Epidermal melanocyte (primary cell): ENCODE measurements at regions not wholly inside any gene's neighbourhood (a gene's known extent, or its start where the extent isn't known, plus 50 kb on each side); places are given as distances from the start of the nearest gene placed in this dataset.

ENCODE experiments used
- DNase-seq: peaks from one replicate; pipeline ENCODE4 v3.0.0; 2011; ENCODE audit warnings: low spot score; ENCODE audit not compliant: insufficient read length

DNA sequence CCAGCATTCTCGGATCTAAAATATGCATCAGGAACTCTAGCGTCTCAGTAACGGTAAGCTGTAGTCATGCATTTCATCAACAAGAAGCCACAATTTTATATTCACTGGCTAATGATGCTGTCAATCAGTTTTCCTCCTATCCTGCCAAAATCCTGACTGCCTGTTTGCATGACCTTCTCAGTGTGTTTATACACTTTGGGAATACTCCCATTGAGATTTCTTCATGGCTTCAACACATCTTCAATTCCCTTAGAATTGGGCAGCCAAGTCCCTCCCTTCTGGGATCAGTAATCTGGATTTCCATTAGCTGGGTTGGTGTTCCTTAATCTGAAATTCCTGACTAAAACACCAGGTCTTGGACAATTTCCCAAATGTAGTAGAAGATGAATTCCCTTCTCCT, 348.9 kb upstream of the DYNLRB2 start:
- no peak for DNase-seq

DNA sequence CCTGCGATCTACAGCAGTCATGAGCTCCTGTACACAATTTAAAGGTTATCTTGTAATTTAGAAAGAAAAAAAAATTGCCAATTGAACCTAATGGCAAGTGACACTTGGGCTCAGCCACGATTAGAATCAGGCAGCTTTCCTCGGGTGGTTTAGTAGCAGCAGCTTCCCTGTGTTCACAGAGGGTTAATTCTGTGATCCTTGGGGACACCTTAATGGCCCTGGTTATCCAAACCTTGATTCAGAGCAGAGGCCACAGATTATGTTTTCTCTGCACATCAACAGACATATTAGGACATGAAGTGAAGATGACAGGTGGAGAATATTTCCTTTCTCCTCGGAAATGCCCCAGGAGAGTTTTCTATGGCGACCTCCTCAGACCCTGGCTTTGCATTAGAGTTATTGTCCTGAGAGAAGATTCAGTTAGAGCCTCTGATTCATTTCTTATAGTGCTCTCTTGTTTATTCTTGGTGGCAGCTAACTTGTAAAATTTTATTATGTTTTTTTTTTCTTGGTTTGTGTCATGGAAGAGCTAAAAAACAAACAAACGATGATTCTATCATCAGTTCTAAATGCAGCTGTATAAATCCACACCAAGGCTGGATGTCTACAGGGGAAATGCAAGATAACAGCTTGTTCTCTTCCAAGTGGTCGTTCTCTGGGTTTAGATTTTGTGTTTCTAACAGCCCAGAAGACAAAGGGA, 351.2 kb upstream of the DYNLRB2 start:
- no peak for DNase-seq

DNA sequence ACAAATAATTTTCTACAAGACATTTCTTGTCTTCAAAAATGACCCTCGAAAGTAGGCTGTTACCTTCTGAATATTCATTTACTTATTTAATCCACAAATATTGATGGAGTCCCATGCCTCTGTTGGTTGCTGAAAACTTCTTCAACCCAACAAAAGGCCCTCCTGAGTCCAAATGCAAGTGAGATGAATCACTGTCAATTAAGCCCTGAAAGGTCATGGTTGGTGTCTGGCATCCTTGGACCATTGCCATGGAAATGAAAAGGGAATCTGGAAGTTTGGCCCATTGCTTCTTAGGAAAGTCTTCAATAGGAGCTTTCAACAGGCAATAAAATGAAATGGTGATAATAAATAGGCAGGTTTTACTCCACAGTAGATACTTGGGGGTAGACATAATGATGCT, 364.7 kb upstream of the DYNLRB2 start:
- no peak for DNase-seq

DNA sequence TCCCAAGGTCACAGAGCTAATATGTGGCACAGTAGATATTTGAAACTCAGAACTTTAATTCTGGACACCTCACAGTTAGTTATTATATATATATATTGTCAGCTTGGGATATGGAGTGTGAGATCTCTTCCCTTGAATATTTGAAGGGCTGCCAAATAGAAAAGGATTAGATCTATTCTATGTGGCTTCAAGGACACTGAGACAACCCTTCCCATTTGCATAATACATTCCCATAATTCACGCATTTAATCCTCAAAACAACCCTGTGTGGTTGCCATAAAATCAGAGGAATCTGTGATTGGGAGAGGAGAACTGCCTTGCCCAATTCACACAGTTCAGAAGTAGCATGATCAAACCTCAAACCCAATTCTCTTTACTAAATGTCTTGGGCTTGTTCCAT, 365.8 kb upstream of the DYNLRB2 start:
- DNase-seq: no peak

DNA sequence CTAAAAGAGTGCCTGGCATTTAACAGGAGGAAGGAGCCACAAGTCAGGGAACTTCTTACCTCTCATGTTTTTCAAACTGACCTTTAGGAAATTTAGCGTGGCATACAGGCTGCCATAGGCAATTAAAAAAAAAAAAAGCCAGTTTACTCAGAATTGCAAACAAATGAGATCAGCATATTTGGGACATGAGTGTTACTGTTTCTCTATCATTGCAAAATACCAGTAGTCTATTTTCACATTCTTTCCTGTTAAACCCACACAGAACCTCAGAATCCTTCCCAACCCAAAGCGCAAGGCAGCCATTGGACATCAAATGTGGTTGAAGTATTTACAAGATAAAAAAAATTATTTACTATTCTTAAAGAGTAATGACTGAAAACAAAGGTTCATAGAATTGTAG, 366.4 kb upstream of the DYNLRB2 start:
- no peak for DNase-seq

DNA sequence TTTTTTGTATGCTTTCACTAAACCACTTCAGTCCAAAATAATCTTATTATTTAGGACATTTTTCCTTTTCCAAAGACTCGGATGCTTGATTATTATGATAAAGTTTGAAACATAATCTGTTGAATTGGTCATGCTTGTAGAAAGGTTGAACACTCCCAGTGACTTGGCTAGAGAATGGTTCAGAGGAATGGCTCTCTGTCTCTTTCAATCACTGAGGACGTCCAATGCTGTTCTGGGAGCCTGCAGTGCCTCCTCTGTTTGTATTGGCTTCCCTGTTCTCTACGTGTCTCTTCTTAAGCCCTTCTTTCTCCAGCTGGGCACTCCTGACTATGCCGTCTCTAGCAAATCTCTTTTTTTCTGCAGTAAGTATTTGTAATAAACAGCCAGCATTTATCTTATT, 369.0 kb upstream of the DYNLRB2 start:
- no peak for DNase-seq

DNA sequence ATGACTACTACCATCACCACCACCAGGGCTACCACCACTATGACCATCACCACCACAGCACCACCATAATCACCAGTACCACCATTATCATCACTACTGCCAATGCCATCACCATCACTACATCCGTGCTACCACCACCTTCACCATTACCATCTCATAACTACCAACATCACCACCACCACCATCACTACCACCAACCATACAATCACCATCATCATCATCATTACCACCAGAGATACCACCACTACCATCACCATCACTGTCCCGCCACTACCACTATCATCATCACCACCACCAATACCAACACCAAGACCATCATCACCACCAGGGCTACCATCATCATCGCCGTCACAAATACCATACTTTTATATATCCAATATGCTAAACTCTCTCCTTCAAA, 369.6 kb upstream of the DYNLRB2 start:
- no peak for DNase-seq

DNA sequence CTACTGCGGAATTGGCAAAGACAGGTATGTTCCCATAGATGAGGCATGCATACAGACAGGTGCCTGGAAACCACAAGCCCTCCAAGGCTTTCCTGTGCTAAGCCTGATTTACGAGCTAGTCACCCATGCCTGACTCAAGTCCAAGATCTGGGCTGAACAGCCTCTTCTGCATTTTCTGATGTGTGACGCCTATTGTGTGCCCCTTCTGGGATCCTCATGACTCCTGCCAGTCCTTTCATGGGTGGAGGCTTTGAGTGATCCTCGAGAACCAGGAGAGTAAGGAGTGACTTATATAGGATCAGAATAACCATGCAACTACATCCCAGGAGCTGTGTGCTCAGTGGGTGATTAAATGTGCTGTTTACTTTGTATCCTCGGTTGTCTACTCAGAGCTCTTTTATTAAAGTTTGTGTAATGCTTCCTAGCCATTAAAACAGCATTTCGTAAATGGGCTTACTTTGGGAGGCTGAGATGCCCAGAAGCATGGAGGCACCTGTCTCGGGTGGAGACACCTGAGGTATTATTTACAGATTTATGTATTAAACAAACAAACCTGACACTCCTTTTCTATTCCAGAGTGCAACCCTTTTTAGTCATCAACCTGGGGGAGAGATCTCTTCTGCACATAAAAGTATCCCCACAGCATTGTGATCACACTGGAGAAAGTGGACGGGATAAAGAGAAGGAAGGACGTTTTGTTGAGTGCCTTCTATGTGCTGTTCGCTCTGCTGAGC, 373.0 kb upstream of the DYNLRB2 start:
- no peak for DNase-seq

DNA sequence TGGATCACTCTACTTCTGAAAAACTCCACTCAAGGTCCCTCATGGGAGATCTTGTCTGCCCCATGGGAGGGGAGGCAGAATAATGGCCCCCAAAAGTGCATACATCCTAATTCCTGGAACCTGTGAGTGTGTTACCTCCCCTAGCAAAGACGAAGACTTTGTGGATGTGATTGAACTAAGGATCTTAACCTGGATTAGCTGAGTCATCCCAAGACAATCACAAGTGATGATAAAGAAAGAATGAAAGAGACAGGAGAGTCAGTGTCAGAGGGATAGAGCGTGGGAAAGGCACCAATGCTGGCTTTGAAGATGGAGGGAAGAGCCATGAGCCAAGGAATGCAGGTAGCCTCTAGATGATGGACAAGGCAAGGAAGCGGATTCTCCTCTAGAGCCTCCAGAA, 374.7 kb upstream of the DYNLRB2 start:
- no peak for DNase-seq

DNA sequence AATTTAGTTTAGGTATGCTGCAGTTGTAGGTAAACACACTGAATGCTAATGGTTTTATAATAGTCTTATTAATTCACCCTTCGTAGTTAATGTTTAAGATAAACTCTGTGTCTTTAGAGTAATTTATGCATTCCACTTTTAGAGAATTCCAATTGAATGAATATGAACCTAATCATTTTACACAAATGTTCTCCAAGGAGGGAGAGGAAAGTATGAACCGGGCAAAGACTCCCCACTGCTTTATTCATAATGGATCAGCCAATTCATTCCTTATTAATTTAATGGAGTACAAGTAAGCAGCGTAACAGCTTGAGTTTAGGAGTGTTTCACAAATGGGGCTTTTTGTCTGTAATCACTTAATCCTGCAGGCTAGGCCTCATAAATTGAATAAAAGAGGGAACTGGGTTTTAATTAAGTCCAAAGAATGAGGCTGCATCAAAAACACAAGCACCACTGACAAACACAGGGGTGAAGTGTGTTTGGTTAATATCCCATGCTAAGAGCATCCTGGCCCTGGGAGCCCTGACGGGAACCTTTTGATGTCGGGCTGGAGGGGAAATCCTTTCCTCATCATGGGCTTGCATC, 375.7 kb upstream of the DYNLRB2 start:
- DNase-seq: no peak

DNA sequence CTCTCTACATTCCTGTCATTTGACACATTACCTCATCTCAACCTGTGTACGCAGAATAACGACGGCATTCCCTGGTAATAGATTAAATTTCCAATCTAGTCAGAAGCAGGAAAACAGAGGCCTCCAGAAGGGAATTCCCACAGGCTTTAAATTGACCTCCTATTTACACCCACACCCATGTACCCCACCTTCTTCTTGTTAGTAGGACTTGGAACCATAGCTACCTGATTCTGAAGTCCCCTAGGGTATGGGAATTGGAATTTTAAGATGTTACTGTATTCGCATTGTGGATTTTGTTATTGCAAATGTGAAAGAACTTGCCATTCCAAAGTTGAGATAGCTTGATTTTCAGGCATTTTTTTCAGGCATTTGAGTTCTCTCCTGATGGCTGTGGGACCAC, 377.5 kb upstream of the DYNLRB2 start:
- DNase-seq: no peak

DNA sequence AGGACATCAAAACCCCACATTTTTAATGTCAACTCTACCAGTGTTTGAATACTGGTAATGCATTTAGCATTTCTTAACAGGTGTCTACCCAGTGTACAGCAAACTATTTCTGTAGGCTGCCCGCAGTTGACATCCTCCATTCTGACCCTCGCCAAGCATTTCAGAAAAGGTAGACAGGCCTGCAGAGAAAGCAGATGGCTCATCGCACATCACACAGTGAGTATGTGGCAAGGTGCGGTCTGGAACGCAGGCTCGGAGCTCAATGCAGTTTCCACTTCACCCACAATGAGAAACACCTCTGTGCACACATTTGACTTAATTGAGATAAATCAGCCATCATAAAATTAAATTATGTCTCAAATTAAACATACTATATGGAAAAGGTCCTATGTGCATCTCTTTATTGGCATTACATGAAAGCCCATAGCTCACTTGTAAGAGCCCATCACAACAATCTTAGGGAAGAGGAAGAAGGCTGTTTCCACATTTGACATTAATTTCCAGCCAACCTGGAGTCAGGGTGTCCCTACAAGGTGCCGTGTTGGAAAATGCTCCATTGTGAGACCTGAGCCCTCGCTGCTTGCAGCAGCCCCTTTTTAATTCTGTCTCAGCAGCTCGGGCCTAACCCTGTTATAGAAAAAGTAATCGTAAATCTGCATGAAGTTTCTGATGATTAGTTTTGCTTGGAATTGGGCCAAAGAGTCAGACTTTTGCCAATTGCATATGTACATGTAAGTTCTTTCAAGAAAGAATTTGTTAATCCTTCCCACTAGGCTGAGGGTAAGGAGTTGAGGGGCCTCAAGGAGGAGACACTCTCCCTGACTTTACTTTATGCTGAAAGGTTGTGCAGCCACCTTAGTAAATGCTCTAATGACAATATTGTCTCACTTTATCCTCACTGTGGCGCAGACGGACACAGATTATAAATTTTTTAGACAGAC, 378.7 kb upstream of the DYNLRB2 start:
- no peak for DNase-seq

DNA sequence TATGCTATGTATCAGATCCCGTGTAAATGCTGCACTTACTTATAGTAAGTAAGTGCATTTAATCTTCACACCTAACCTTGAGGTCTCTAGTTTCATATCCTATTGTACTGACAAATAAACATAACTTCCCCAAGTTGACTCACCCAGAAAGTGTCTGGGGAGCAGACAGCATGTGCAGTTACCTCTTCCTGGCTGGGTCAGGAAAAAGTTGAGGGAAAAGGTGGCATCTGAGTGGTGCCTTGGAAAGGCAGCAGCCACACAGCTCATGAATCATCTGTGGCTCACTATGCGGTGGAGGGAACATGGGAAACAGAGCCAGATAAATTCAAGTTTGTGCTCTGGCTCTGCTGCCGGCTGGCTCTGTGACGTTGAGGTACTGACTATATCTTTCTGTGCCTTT, 382.0 kb upstream of the DYNLRB2 start:
- no peak for DNase-seq

DNA sequence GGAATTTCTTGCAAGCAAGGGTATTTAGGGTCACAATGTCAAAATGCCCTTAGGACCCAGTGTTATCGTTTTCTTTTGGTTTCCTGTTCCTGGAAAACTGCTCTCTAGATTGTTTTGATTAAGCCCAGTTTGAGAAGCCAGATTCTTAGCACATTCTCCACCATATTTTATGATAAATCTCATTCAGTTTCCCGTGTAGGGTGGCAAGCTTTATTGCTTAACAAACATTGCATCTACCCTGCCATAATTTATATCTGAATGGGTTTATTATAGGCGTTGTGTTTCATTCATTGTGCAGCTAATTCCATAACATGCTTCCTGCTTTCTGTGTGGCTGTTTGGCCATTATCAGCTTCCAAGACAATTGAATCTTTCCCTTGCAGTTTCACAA, 389.1 kb upstream of the DYNLRB2 start:
- DNase-seq: no peak

DNA sequence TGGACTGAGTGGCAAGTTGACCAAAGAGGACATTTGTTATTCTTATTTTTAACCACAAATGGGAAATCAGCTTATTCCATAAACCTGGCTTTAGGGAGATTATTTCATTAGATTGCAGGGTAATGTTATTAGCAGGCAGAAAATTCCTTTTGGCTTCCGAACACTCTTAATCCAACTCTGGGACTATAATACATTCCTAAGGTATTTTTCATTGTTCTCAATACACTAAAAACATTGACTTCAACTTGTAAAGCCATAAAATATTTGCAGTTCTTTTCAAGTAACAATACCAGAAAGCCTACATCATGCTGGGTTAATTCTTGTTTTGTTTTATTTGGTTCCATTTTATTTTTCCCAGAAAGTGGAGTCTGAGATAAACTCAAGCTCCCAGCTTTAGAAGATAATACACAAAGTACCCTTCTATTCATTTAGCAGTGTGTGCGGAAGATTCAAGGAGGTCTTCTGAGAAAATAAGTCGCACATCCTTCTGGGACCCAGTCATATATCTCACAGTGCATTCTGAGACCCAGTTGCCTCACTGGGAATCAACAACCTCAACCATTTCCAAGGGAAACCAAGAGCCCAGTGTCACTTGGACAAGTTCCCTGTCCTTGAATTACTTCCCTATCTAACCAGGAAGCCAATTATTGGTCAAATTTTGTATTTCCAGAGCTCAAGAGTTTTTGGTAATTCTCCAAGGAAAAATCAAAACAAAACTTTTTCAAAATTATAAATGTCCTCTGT, 389.6 kb upstream of the DYNLRB2 start:
- no peak for DNase-seq

DNA sequence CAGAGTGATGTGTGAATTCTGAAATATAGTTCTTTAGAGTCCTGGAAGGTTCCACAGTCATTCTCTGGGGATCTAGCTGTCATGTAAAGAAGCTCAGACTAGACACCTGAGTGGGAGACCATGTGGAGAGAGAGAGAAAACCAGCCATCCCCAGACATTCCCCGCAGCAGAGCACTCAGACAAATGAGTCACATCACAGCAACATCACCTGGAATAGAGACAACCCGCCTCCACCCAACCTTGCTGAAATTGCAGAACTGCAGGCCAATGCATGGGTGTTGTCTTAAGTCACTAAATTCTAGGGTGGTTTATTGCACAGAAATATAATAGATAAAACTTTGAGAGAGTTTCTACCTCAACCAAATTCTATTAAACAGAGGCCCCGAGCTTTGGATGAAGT, 392.0 kb upstream of the DYNLRB2 start:
- no peak for DNase-seq

DNA sequence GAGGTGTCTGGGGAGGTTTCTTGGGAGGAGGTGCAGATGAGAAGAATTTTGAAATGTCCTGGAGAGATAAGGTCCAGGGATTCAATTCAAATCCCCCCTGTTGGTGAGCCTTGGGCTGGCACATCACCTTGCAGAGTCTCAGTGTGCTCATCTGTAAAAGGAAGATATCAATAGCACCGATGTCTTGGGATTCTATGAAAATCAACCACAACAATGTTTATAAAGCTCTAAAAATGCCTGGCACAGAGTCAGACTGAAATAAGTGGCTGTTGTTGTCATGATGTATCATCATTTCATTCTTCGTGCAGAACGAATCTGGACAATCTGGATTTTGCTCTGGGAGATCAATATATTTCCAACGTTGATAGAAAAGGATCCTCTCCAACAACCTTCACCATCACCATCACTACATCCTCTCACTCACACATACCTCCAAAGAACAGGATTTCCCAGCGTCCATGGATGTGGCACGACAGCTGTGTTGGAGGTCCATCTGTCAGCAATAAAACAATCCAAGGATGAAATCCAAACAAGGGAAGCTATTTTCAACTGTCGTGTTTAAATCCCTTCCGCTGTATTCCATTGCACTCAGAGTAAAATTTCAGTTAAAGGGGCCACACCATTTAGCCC, 393.7 kb upstream of the DYNLRB2 start:
- DNase-seq: no peak

DNA sequence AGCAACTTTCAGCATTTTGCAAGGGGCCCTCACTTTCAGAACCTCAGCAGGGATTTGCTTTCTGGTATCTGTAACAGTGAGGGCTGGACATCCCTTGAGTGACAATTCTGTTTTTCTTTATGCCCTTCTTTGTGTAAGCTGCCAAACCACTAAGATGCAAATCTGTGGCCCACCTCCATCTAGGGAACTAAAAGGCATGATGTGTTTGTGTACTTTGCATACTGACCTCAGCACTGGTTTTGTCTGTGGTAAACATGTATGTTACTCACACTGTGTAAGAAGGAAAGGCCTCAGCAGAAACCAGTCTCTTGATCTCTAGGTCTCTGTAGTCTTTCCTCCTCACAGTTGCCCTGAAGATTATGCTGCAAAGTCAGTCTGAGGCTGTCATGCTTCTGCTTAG, 396.6 kb upstream of the DYNLRB2 start:
- DNase-seq: no peak

DNA sequence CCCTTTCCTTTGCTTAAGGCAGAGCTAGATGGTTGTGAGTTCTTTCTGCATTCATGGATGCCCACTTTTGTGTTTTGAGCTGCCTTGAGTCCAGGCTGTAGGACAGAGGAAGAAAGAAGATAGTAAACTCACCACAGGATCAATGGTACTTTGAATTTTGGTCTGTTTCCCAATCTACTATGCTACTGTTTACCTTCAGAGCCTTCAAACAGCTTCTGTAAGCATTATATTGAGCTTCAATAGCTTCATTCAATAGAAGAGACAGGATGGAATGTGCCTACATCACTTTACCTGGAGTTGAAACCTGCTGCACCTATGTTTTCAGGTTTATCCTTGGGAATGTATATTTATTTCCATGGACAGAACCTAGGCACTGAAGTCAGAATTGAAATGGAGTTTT, 397.9 kb upstream of the DYNLRB2 start:
- DNase-seq: no peak

DNA sequence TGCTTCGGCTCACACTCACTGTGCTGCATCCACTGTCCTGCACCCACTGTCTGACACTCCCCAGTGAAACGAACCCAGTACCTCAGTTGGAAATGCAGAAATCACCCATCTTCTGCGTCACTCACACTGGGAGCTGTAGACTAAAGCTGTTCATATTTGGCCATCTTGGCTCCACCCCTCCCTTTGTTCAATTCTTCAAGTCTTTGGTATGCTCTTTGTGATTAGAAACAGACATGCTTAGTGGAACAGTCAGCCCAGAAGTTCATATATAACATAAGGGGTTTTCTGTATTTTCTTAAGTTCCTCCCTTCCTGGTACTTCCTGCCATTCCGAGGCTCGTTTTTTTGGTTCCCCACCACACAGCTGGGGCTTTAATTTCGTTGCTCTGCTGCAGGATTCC, 398.5 kb upstream of the DYNLRB2 start:
- DNase-seq: no peak

DNA sequence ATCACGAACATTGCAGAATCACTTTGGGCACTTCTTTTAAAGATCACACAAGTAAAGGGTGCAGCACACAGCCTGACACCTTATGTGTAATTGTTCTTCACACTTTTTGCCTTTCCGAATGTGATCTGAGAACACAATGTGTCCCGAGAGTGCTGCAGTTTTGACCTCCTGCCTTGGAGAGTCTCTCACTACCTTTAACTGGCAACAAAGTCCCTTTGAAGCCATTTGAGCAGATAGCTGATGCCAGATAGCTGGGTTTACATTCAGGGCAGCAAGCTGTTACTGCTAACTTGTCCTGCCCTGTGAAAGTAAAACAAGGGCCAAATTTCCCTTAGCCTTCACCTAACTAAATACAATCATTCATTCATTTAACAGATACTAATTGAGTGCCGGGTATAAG, 411.0 kb upstream of the DYNLRB2 start:
- no peak for DNase-seq
